GM10266 (cell line): ENCODE measurements at regions not wholly inside any gene's neighbourhood (a gene's known extent, or its start where the extent isn't known, plus 50 kb on each side); places are given as distances from the start of the nearest gene placed in this dataset.

Source experiments
- DNase-seq: peaks from one replicate; pipeline ENCODE4 v3.0.0; 2012; ENCODE audit errors: extremely low spot score
- TF ChIP-seq, protein P1 (sequence below): IDR thresholded peaks from 2 replicates; pipeline ENCODE4 v1.5.1; 2012; ENCODE audit warnings: mild to moderate bottlenecking, low read depth; ENCODE audit not compliant: control insufficient read depth, insufficient read depth; ENCODE audit errors: missing control alignments

DNA sequence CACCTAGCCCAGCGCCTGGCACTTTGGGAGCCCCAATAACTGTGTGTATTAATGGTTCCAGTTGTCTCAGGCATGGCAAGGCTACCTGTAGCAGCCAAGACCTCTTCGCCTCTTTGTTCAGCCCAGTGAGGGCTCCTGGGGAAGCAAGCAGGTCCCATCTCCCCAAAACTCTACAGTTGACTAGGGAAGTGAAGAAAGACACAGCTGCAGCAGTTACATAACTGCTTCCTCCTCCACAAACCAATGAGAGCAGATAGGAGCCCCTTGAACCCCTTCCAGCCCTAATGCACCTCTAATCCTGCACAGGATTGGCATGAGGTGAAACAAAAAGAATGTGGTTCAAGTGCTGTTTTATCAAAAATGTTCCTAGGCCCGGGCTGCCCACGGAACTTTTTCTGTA is 100.5 kb downstream of the SYF2 start:
- TF ChIP-seq, protein P1, sequence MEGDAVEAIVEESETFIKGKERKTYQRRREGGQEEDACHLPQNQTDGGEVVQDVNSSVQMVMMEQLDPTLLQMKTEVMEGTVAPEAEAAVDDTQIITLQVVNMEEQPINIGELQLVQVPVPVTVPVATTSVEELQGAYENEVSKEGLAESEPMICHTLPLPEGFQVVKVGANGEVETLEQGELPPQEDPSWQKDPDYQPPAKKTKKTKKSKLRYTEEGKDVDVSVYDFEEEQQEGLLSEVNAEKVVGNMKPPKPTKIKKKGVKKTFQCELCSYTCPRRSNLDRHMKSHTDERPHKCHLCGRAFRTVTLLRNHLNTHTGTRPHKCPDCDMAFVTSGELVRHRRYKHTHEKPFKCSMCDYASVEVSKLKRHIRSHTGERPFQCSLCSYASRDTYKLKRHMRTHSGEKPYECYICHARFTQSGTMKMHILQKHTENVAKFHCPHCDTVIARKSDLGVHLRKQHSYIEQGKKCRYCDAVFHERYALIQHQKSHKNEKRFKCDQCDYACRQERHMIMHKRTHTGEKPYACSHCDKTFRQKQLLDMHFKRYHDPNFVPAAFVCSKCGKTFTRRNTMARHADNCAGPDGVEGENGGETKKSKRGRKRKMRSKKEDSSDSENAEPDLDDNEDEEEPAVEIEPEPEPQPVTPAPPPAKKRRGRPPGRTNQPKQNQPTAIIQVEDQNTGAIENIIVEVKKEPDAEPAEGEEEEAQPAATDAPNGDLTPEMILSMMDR = no peak
- no peak for DNase-seq

DNA sequence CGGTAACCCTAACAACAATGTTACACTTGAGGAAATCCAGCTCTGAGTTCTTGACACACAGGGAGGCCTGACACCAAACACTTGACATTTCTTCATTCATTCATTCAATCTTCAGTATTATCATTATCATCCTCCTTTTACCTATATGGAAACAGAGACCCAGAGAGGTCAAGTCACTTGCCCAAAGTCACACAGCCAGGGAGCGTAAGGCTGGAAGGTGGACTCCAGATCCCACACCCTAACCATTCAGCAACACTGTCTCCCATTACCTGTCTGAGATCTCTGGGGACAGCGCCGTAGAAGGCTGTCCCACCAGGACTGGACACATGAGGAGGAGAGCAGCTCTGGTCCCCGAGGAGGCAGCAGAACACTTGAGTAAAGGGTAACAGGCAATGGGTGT is 101.4 kb downstream of the SYF2 start:
- TF ChIP-seq, protein P1 = no peak
- no peak for DNase-seq

DNA sequence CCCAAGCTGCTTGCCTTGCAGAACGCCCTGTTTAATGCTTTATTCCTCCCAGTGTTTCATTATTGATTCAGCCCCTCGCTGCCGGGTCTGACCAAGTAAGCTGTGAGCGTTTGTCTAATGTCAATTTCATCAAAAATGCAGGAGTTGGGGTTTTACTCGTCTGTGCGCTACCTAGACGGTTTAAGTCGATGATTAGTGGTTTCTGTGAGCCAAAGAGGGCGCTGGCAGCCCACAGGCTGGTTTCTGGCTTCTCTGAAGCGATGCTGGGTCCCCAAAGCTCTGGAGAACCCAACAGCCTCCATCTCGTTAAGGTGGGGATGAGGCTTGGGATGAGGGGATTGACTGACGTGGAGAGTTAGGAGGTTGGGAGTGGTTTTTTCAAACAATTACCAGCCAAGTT is 102.9 kb downstream of the SYF2 start:
- DNase-seq = no peak
- TF ChIP-seq, protein P1 = no peak

DNA sequence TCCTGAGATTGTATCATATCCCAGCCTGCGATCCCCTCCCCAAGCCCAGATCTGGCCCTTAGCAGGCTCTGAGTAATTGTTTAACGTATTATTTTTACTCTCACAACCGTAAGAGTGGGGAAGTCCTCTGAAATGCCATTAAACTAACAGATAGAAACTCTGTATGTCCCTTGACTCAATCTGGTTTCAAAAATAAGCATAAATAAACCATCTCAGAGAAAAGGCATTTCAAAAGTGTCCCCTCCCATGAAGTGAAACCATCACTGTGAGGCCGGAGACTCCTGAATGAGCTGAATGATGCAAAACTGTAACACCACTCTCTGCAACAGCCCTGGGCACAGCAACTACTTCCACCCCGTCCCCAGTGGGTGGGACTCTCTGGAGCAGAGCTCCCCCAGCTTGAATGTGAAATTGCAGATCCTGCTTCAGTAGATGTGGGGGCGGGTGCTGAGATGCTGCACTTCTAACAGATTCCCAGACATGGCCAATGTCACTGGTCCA is 104.1 kb downstream of the SYF2 start:
- DNase-seq = peak; percentile 58
- TF ChIP-seq, protein P1 = no peak

DNA sequence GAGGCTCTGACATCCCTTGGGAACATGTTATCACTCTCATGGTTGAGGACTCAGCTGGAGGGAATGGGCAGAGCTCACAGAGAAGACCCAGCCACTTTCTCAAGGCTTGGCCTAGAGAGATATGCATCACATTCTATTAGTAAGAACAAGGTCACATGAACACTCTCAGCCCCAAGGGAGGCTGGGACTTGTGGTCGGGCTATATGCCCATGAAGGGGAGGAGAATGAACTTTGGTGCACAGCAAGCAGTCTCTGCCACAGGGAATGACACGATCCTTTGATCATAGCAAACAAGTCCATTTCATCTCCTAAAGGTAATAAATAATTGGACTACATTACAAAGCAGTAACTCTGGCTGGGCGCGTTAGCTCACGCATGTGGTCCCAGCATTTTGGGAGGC is 105.7 kb downstream of the SYF2 start:
- TF ChIP-seq, protein P1 = no peak
- DNase-seq = no peak

DNA sequence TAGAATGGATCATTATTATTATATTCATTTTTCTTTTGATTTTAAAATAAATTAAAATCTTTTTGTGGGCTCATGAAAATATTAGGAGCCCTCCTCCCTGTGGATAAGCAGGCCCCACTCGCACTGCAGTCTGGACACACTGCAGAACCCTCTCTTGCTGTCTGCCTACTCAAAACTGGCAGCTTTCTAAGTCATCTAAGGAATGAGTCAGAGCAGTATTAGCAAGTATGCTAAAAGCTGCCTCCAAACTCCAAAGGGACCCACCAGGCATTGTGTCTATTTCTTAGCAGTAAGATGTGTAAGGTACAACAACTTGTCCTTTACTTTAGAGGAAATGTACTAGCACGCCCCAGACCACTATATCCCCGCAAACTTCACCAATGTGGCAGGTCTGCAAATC is 108.8 kb downstream of the SYF2 start:
- no peak for DNase-seq
- TF ChIP-seq, protein P1 = no peak

DNA sequence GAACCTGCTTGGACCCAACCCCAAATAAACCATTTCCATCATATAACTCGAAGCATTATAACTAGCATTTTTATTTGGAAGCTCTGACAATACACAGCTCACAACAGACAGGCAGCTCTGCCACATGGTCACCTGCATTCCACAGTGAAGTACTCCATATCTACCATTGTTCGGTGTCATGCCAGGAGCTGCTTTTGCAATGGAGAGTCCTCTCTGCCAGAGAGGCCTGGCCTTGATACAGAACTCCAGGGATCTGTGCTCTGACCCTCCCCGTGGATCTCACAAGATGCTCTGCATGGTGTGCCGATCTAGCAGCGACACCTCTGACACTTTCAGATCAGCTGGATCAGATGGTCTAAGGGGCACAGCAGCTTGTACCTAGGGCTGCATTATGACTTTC is 109.6 kb downstream of the SYF2 start:
- TF ChIP-seq, protein P1 = no peak
- no peak for DNase-seq
